ENCODE measurements at regions not wholly inside any gene's neighbourhood (a gene's known extent, or its start where the extent isn't known, plus 50 kb on each side); places are given as distances from the start of the nearest gene placed in this dataset.
"Not testable (repeated sequence)": the region's sequence is repeated elsewhere in the genome, so short reads cannot be mapped to it uniquely, and the experiment has no call there.

DNA sequence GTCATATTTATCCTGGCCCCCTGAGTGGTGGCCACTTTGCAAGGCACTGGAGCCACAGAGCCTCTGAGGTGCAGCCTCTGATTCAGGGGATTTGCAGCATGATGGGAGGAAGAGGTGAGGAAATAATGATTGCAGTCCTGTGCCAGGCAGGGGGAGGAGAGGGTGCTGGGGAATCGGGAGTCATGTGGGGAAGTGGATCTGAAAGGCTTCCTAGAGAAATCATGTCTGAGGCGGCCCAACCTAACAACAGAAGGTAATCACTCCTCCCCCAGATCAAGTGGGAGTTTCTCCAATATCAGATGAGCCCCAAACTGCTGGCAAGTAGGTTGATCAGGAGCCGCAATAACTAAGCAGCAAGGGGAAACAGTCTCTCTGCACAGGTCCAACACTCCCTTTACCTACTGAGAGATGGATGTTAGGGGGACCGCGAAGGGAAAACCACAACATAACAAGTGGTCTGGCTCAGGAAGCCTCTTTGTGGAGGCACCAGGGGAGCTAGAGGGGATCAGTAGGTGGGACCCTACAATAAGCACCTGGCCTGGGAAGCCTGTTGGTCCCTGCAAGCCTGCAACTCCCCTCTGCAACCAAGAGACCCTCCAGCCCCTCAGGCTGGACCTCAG lies 71.8 kb upstream of the NPAS2 start:
- intact Hi-C loops (cut with DNase I), result no loop called here
- Histone ChIP-seq H3K4me3 (no peak overlapping the region), H3K9me3 (no peaks in the 10 kb centered on the region), H3K27ac (no peak overlapping the region), H3K4me1 (peaks cover 3 to 4% of the 10 kb centered on the region in 2 donors), H3K27me3 (no peaks in the 10 kb centered on the region), H3K36me3 (no peaks in the 10 kb centered on the region)
- DNase-seq, result no peak
- no peak for ATAC-seq
- no peak for TF ChIP-seq CTCF (IDR thresholded peaks at IDR 0.05)

GRCh38 chr2:100748673-100749072 lies 71.3 kb upstream of the NPAS2 start:
- ATAC-seq, result no peak
- Histone ChIP-seq H3K27ac (no peak overlapping the region), H3K9me3 (no peaks in the 10 kb centered on the region), H3K36me3 (no peaks in the 10 kb centered on the region), H3K4me1 (peaks cover 1 to 7% of the 10 kb centered on the region in 2 donors), H3K4me3 (no peak overlapping the region), H3K27me3 (no peaks in the 10 kb centered on the region)
- no peak for TF ChIP-seq CTCF (IDR thresholded peaks at IDR 0.05)
- DNase-seq, result no peak
- intact Hi-C loops (cut with DNase I), result no loop called here

GRCh38 chr2:100749771-100750542 lies 70.0 kb upstream of the NPAS2 start:
- H3K27ac ChIP-seq, result no peak overlapping the region
- H3K4me3 ChIP-seq, result no peak overlapping the region
- ATAC-seq, result no peak
- no peak for TF ChIP-seq CTCF (IDR thresholded peaks at IDR 0.05)
- H3K4me1 ChIP-seq, result peaks cover 0 to 10% of the 10 kb centered on the region in 2 donors
- intact Hi-C loops (cut with DNase I), result no loop called here
- no peaks in the 10 kb centered on the region for H3K9me3 ChIP-seq
- no peak for DNase-seq
- H3K27me3 ChIP-seq, result no peaks in the 10 kb centered on the region
- no peaks in the 10 kb centered on the region for H3K36me3 ChIP-seq

- H3K4me3 ChIP-seq; H3K27me3 ChIP-seq; H3K36me3 ChIP-seq; DNase-seq; H3K9me3 ChIP-seq; intact Hi-C loops (cut with DNase I); H3K4me1 ChIP-seq: not testable (repeated sequence)
- H3K27ac ChIP-seq, result peak overlapping the region in 1 of 2 donors; percentile 46
- peak; percentile 13 for ATAC-seq
Observed at GRCh38 chr2:100751871-100752625, 67.9 kb upstream of the NPAS2 start.

DNA sequence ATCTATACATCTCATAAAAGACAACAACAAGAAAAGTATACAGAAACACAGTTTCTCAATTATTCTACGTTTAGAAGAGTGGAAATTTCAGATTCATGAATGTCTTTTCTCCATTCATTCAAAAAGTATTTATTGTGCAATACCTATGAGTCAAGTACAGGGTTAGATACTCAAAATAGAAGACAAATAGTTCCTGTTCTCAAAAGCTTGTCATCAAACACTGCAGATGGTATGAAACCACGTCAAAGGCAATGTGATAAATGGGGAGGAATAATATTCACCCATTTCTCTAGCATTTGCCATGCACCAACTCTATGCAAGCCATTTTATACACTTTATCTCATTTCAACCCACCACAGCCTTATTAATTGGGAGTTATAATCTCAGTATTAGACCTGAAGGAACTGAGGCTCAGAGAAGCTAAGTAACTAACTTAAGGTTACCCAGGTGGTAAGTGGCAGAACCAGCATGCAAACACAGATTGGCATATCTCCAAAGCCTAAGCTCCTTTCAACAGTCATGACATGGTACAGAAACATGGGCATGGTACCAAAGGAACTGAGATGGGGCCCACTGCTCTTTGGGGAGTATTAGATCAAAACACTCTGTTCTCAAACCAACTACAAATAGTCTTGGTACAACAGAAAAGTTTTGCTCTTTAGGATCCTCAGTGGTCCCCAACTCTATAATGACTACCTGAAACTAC lies 67.2 kb upstream of the NPAS2 start:
- intact Hi-C loops (cut with DNase I), result no loop called here
- Histone ChIP-seq H3K27ac (peak overlapping the region in 1 of 2 donors; percentile 46), H3K9me3 (no peaks in the 10 kb centered on the region), H3K27me3 (no peaks in the 10 kb centered on the region), H3K36me3 (no peaks in the 10 kb centered on the region), H3K4me3 (no peak overlapping the region), H3K4me1 (peaks cover 0 to 10% of the 10 kb centered on the region in 2 donors)
- DNase-seq (no peak), ATAC-seq (peak; percentile 86)
- TF ChIP-seq CTCF (IDR thresholded peaks at IDR 0.05), result no peak
